GM12873 (cell line): ENCODE measurements at regions not wholly inside any gene's neighbourhood (a gene's known extent, or its start where the extent isn't known, plus 50 kb on each side); places are given as distances from the start of the nearest gene placed in this dataset.

Experiments
- TF ChIP-seq, protein P1 (sequence below): IDR thresholded peaks from 2 replicates; pipeline ENCODE4 v1.5.1; 2012; ENCODE audit warnings: low read depth, mild to moderate bottlenecking, moderate library complexity, low read length, control low read depth; ENCODE audit not compliant: insufficient read depth; ENCODE audit errors: missing control alignments

GRCh38 chr11:26131406-26131805, 200.5 kb upstream of the ANO3 start:
- TF ChIP-seq, protein P1, sequence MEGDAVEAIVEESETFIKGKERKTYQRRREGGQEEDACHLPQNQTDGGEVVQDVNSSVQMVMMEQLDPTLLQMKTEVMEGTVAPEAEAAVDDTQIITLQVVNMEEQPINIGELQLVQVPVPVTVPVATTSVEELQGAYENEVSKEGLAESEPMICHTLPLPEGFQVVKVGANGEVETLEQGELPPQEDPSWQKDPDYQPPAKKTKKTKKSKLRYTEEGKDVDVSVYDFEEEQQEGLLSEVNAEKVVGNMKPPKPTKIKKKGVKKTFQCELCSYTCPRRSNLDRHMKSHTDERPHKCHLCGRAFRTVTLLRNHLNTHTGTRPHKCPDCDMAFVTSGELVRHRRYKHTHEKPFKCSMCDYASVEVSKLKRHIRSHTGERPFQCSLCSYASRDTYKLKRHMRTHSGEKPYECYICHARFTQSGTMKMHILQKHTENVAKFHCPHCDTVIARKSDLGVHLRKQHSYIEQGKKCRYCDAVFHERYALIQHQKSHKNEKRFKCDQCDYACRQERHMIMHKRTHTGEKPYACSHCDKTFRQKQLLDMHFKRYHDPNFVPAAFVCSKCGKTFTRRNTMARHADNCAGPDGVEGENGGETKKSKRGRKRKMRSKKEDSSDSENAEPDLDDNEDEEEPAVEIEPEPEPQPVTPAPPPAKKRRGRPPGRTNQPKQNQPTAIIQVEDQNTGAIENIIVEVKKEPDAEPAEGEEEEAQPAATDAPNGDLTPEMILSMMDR = no peak

DNA sequence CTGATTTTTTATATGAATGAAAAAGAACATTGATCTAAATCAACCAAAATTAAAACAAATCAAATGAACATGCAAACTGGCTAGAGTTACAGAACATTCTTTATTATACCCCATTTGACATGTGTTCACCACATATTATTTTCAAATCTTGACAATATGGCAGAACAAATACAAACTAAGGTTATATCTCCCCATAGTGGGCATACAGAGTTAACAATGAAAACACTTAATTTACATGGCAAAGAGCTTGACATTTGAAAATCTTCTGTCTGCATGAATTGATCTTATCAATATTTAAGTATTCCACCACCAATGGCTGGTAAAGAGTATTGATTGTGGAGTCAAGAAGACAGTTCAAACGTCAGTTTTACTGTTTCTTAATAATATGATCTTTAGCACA, 197.9 kb upstream of the ANO3 start:
- TF ChIP-seq, protein P1 = no peak

DNA sequence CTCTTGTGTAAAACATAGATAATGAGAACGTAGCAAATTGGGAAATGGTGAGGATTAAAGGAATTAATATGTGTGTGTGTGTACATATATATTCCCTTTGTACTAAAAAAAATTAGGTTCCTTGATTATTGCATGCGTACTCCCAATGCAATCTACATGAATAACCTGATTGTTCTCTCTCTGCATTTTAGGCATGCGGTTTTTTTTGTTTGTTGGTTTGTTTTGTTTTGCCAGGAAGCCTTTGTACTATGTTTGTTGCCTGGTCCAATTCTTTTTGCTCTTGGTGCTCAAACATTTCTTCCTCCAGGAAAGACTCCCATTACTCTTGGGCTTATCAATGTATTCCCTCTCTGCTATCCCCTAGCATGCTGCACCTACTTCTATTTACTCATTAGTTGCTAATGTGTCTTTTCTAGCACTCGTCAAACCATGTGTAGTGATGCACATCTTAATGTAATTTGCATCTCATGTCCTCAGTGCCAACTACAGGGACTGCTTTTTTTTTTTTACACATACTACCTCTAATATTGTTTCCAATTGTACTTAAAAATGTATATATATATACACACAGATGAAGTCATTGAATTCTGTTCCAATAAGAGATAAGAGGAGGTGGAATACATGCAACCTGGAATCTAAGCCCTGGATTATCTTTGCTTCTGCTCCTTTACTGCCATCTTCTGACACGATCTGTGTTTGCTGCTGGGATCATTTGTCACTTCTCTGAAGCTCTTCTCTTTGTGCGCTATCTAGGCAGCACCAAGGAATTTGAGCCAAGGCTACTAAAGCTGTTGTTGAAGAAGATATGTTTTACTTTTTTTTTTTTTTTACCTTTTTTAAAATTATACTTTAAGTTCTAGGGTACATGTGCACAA, 197.2 kb upstream of the ANO3 start:
- TF ChIP-seq, protein P1 = peak; percentile 46

DNA sequence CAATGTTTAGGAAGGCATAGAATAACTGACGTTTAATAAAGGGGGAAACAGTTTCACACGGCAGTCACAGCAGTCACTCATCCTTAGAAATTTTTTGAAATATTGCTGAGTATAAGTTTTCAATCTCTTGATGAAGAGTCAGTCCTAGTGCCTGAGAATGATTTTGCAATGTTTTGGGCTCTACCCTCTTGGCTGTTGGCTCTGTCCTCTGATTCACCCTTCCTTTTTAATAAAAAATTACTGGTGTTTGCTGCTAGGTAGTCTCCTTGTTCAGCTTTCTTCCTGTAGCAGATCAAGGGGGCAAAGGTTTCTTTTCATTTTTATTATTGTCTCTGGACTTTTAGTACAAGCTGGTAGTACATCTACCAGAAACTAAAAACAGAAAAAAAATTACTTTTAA, 194.3 kb upstream of the ANO3 start:
- TF ChIP-seq, protein P1 = no peak

- TF ChIP-seq, protein P1 = no peak
Observed at GRCh38 chr11:26142891-26143290, 189.0 kb upstream of the ANO3 start.

DNA sequence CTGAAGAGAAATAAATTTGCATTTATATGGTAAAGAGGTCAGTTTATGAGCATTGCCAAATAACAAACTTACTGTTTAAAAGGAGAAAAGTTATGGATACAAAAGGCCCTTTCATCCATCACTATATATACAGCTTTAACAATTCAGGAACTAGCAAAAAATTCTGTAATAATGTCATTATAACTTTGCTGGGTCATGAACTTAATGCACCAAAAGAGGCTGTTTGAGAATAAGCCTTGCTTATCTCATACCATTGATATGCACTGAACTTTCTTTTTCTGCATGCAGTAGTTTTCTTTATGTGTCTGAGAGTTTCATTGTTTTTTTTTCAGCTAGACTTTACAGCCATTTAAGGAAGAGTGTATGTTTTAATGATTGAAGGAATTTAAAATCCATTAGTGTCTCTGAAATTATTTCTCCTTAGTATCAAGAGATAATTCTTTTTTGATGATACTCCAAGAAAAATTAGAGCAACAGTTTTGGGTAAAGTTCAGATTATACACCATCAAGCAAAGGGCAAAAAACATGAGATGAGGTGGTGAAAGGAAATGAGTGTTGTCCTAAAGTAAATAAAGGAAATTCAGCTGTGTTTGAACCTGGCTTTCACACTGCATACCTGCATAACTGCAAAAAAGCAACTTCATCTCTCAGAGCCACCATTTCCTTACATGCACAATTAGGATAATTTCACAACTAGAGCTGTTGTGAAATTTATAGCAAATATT, 188.2 kb upstream of the ANO3 start:
- TF ChIP-seq, protein P1 = no peak

DNA sequence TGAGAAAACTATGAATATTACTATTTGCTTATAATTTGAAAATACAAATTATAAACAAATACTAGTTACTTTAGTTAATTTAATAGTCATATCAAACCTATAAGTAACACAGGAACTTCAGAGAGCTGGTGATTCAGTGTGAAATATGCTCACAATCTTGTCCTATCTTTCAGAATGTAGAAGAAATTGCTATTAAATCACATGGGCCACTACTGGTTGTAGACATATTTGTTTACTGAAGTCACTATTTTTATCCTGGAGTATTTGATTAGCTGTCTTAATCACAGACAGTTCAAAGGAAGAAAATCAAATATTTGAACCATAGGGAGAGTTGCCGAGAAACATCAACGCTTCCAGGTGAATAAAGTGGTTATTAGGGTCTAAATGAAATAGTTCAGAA, 187.6 kb upstream of the ANO3 start:
- TF ChIP-seq, protein P1 = no peak
